Gastroesophageal sphincter (tissue), 3 donors: ENCODE measurements at regions not wholly inside any gene's neighbourhood (a gene's known extent, or its start where the extent isn't known, plus 50 kb on each side); places are given as distances from the start of the nearest gene placed in this dataset.
"Not testable (repeated sequence)": the region's sequence is repeated elsewhere in the genome, so short reads cannot be mapped to it uniquely, and the experiment has no call there.

ENCODE experiments used
- CTCF ChIP-seq, 4 experiments: fragments of 200-600 bp in 2 of 4; fragments of 450-650 bp in 2 of 4; sonication (generic) in 1 of 4; IDR thresholded peaks; one replicate each; pipeline ENCODE4 v1.5.1; 2017 to 2019; ENCODE audit warnings: antibody characterized with exemption in 4 of 4, mild to moderate bottlenecking in 2 of 4, moderate library complexity in 2 of 4
- EP300 ChIP-seq: sonication (generic); formaldehyde crosslinking; IDR thresholded peaks from one replicate; pipeline ENCODE4 v1.6.1; 2017; ENCODE audit warnings: antibody characterized with exemption, mild to moderate bottlenecking
- POLR2A ChIP-seq, 2 donors: fragments of 450-650 bp; IDR thresholded peaks; one replicate each; pipeline ENCODE4 v1.6.1; 2017; ENCODE audit warnings: antibody characterized with exemption in 2 of 2, mild to moderate bottlenecking in 2 of 2, moderate library complexity in 1 of 2

GRCh38 chr5:145442661-145443060, 392.5 kb downstream of the PRELID2 start:
- TF ChIP-seq CTCF (IDR thresholded peaks at IDR 0.05); EP300; POLR2A (IDR thresholded peaks at IDR 0.05): not testable (repeated sequence)
